Uterus (tissue), 3 donors: ENCODE measurements at regions not wholly inside any gene's neighbourhood (a gene's known extent, or its start where the extent isn't known, plus 50 kb on each side); places are given as distances from the start of the nearest gene placed in this dataset.

Experiments used
- DNase-seq, 2 donors: peaks; one replicate each; pipeline ENCODE4 v3.0.0-alpha.2; 2019 to 2020
- H3K27ac ChIP-seq, 2 donors: fragments of 200-600 bp; sonication (generic); 1 replicate in 1 of 2; 2 replicates in 1 of 2; pipeline ENCODE4 v1.5.1; 2016 to 2018
- H3K27me3 ChIP-seq, 2 donors: fragments of 200-600 bp; sonication (generic); one replicate each; pipeline ENCODE4 v1.5.1; 2018 to 2019; ENCODE audit warnings: control low read depth in 1 of 2
- H3K36me3 ChIP-seq, 2 donors: fragments of 200-600 bp; sonication (generic); one replicate each; pipeline ENCODE4 v1.5.1; 2019; ENCODE audit warnings: control low read depth in 1 of 2
- H3K4me1 ChIP-seq, 2 donors: fragments of 200-600 bp; sonication (generic); one replicate each; pipeline ENCODE4 v1.5.1; 2018 to 2019; ENCODE audit warnings: control low read depth in 1 of 2
- H3K4me3 ChIP-seq, 2 donors: fragments of 200-600 bp; sonication (generic); 1 replicate in 1 of 2; 2 replicates in 1 of 2; pipeline ENCODE4 v1.5.1; 2018 to 2019; ENCODE audit warnings: mild to moderate bottlenecking in 1 of 2
- H3K9me3 ChIP-seq, 2 donors: fragments of 200-600 bp; sonication (generic); one replicate each; pipeline ENCODE4 v1.5.1; 2019; ENCODE audit warnings: control low read depth in 1 of 2
- POLR2A ChIP-seq, 2 donors: fragments of 450-650 bp; IDR thresholded peaks; one replicate each; pipeline ENCODE4 v1.6.1; 2016; ENCODE audit warnings: antibody characterized with exemption in 2 of 2, mild to moderate bottlenecking in 1 of 2, moderate library complexity in 1 of 2
- intact Hi-C: fragments of 100-400 bp; cut with DNase I; formaldehyde crosslinking; loops from one replicate; pipeline ENCODE4 v1.15.1; 2023; ENCODE audit warnings: low total_unique reads
- TF ChIP-seq, protein P1 (sequence below), 4 experiments: fragments of 200-600 bp in 2 of 4; fragments of 450-650 bp in 2 of 4; sonication (generic) in 2 of 4; IDR thresholded peaks; one replicate each; pipeline ENCODE4 v1.5.1; 2016 to 2019; ENCODE audit warnings: antibody characterized with exemption in 4 of 4, mild to moderate bottlenecking in 2 of 4, moderate library complexity in 1 of 4
- donor health status: DM: yes; HTN: yes; CAD: no.

DNA sequence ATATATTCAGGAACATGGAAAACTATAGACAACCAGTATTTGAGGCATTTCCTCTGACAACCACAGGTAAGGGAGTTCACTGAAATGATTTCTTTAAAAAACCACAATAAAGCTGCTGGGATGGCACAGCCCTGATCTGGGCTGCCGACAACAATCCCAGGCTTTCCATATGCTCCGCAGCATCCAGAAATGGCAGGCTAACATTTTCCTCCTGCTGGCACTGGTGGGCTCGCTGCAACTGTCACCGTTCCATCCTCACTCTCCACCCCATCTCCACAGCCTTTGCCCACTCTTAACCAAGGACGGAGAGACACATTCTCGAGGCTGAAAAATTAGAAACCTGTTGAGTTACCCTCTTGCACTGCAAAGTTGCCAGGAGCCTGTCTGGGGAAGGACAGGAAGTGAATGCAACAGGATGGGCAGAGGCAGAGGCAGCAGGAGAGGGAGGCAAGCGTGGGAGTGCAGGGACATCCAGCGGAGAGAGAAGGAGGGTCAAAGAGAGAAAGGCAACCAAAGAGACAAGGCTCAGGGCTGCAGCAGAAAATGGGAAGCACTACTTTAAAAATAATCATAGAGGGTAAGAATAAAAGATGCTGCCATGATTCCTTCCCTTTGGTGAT, 79.0 kb upstream of the ARRDC4 start:
- Histone ChIP-seq H3K4me1 (no peaks in the 10 kb centered on the region), H3K27ac (no peak overlapping the region), H3K36me3 (no peaks in the 10 kb centered on the region), H3K9me3 (no peaks in the 10 kb centered on the region), H3K4me3 (no peak overlapping the region), H3K27me3 (peaks cover 0 to 3% of the 10 kb centered on the region in 2 donors)
- TF ChIP-seq, protein P1, sequence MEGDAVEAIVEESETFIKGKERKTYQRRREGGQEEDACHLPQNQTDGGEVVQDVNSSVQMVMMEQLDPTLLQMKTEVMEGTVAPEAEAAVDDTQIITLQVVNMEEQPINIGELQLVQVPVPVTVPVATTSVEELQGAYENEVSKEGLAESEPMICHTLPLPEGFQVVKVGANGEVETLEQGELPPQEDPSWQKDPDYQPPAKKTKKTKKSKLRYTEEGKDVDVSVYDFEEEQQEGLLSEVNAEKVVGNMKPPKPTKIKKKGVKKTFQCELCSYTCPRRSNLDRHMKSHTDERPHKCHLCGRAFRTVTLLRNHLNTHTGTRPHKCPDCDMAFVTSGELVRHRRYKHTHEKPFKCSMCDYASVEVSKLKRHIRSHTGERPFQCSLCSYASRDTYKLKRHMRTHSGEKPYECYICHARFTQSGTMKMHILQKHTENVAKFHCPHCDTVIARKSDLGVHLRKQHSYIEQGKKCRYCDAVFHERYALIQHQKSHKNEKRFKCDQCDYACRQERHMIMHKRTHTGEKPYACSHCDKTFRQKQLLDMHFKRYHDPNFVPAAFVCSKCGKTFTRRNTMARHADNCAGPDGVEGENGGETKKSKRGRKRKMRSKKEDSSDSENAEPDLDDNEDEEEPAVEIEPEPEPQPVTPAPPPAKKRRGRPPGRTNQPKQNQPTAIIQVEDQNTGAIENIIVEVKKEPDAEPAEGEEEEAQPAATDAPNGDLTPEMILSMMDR (IDR thresholded peaks at IDR 0.05), result no peak
- intact Hi-C loops, result no loop called here
- no peak for DNase-seq

DNA sequence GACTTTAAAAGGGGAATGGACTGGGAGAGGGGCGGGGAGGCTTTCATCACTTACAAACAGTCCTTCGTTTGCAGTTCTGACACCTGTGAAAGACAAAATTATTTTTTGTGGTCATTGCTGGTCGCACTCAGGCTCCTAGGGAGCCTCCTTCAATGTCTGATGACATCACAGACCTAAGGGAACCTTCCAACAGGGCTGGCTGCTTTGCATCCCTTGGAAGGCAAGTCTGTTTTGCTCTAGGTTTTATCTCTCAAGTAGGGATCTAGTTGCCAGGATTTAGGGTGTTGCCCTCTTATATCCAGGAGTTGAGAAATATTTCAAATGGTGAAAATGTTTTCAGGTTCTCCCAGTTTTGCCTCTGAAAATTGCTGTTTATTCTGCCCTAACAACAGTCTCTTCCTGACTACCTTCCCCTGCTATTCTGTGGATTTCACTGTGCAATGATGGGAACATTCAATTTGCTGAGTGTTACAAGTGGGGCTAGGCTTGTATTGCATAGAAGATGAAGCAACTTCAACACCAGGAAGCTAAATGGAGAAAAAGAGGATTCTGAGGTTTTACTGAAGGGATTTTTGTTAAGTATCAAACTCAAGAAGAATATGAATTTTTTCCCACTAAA, 75.9 kb upstream of the ARRDC4 start:
- no peak for DNase-seq
- Histone ChIP-seq H3K4me3 (no peak overlapping the region), H3K27me3 (peaks cover 0 to 3% of the 10 kb centered on the region in 2 donors), H3K36me3 (no peaks in the 10 kb centered on the region), H3K27ac (no peak overlapping the region), H3K4me1 (no peaks in the 10 kb centered on the region), H3K9me3 (no peaks in the 10 kb centered on the region)
- no peak for TF ChIP-seq POLR2A (IDR thresholded peaks at IDR 0.05)
- TF ChIP-seq, protein P1 (IDR thresholded peaks at IDR 0.05), result no peak
- intact Hi-C loops, result no loop called here

DNA sequence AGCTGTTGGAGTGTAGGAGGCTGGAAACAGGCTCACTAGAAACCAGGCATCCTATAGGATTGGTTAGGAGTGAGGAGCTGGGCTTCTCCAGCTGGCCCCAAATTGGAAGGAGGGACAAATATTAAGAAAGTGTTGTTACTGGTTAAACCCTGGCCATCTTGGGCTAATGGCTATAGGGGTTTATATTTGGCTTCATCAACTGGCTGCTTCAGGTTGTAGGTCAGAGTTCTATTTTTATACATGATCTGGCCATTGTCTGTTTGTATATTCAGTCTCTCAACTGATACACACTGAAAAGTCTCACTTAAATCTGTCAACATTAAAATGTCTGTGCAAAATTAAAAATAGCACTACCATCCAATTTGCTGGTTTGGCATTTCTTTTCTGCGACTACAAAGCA, 70.2 kb upstream of the ARRDC4 start:
- TF ChIP-seq, protein P1 (IDR thresholded peaks at IDR 0.05), result no peak
- TF ChIP-seq POLR2A (IDR thresholded peaks at IDR 0.05), result no peak
- peaks cover 0 to 3% of the 10 kb centered on the region in 2 donors for H3K27me3 ChIP-seq
- H3K27ac ChIP-seq, result no peak overlapping the region
- no peaks in the 10 kb centered on the region for H3K4me1 ChIP-seq
- H3K36me3 ChIP-seq, result no peaks in the 10 kb centered on the region
- no peaks in the 10 kb centered on the region for H3K9me3 ChIP-seq
- H3K4me3 ChIP-seq, result no peak overlapping the region
- intact Hi-C loops, result no loop called here
- no peak for DNase-seq

DNA sequence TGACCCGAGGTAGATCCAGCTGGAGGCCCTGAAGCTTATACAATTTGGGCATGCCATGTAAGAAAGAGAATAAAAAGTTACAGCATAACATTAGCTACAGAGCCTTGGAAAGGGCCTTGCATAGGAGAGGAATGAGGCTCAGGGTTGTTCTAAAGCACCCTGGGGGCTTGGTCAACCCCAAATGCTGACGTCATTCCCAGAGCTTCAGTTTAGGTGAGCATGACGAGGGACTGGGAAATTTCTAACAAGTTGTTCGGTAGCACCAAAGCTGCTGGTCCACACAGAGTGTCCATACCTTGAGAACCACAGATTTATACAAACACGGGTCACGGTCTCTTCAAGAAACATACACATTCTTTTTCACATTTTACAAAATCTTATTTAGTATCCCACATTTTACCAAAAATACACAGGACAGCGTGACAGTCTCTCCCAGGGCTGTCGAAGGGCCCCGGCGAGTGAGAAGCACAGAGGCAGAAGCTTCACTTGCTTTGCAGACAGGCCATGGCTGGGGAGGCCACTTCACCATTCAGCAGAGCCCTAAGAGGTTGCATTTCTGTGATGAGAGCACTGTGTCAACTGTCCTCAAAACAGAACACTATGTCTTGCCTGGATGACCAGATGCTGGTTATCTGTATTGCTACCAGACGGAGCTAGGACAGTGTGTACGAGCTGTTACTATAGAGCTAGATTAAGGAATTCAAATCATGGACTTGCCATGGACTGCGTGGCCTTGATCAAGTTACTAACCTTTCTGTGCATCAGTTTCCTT, 68.2 kb upstream of the ARRDC4 start:
- H3K9me3 ChIP-seq, result no peaks in the 10 kb centered on the region
- no peak for DNase-seq
- no peak for TF ChIP-seq POLR2A (IDR thresholded peaks at IDR 0.05)
- TF ChIP-seq, protein P1 (IDR thresholded peaks at IDR 0.05), result no peak
- no peak overlapping the region for H3K27ac ChIP-seq
- no peaks in the 10 kb centered on the region for H3K27me3 ChIP-seq
- no peaks in the 10 kb centered on the region for H3K36me3 ChIP-seq
- no peak overlapping the region for H3K4me3 ChIP-seq
- intact Hi-C loops, result no loop called here
- H3K4me1 ChIP-seq, result no peaks in the 10 kb centered on the region

DNA sequence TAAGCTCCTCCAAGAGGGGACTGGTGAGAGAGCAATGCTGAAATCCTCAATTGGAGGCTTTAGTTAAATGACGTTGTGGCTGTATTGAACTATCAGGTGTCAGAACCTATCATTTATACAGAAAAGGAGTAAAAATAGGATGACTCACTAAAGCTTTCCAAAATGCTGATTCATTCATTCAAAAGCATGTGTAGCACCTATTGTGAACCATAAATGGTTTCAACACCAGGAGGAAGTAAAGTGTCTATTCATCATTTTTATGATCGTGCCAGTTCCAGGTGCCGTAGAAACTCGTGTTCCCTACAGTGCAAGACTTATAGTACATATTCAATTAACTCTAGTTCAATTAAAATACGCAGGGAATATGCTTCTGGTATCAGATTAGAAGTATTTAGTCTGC, 66.5 kb upstream of the ARRDC4 start:
- no peaks in the 10 kb centered on the region for H3K36me3 ChIP-seq
- TF ChIP-seq POLR2A (IDR thresholded peaks at IDR 0.05), result no peak
- TF ChIP-seq, protein P1 (IDR thresholded peaks at IDR 0.05), result no peak
- no peak overlapping the region for H3K4me3 ChIP-seq
- H3K4me1 ChIP-seq, result no peaks in the 10 kb centered on the region
- no peaks in the 10 kb centered on the region for H3K9me3 ChIP-seq
- DNase-seq, result no peak
- H3K27ac ChIP-seq, result no peak overlapping the region
- intact Hi-C loops, result no loop called here
- no peaks in the 10 kb centered on the region for H3K27me3 ChIP-seq
